ENCODE measurements at regions not wholly inside any gene's neighbourhood (a gene's known extent, or its start where the extent isn't known, plus 50 kb on each side); places are given as distances from the start of the nearest gene placed in this dataset.
"Not testable (repeated sequence)": the region's sequence is repeated elsewhere in the genome, so short reads cannot be mapped to it uniquely, and the experiment has no call there.

DNA sequence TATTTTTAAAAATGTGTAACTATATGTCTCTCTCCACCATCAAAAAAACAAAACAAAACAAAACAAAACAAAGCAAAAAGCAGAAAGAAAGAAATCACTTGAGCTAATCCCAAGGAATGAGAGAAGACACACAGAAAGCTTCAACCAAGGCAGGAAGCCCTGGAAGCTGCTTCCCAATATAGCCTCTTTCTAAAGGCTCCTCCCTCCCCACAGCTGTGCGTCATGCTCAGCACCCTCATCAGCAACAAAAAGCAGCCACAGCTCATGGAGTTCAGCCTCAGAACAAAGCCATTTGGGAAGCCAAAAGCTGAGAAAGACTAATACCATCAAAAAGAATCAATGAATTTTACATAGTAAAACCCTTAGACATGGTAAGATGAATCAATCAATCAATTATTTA is 501.6 kb upstream of the SMIM31 start:
- peak; percentile 72 for DNase-seq
- Histone ChIP-seq H2BK120ac (ENCODE audit: low read depth, low read length) (no peak overlapping the region), H3K27me3 (ENCODE audit: insufficient read depth, low read length, poor library complexity) (no peaks in the 10 kb centered on the region), H3K9ac (ENCODE audit: low read length) (no peak overlapping the region), H2AK5ac (ENCODE audit: low read length) (no peak overlapping the region), H3K4ac (ENCODE audit: low read depth, low read length) (no peak overlapping the region), H3K23ac (ENCODE audit: low read length) (no peak overlapping the region), H2BK15ac (replicated peaks; ENCODE audit: low read depth) (no peak overlapping the region), H3K27ac (ENCODE audit: low read depth, low read length) (no peak overlapping the region), H3K4me2 (ENCODE audit: low read length) (no peak overlapping the region), H2BK5ac (ENCODE audit: low read length) (no peak overlapping the region), H3K36me3 (ENCODE audit: control insufficient read depth, insufficient read depth, low read length) (no peaks in the 10 kb centered on the region), H3K4me3 (ENCODE audit: low read length) (no peak overlapping the region), H3K18ac (ENCODE audit: low read length) (no peak overlapping the region), H3K56ac (ENCODE audit: low read length) (no peak overlapping the region), H3K79me1 (ENCODE audit: low read length) (no peaks in the 10 kb centered on the region), H4K8ac (ENCODE audit: low read depth, low read length) (no peak overlapping the region), H4K5ac (ENCODE audit: low read length) (no peak overlapping the region), H3K4me1 (ENCODE audit: control insufficient read depth, low read depth, low read length) (no peaks in the 10 kb centered on the region), H3K79me2 (ENCODE audit: control insufficient read depth, insufficient read depth, low read length) (no peaks in the 10 kb centered on the region)
- no CpG with 5 or more reads among the region's 1 CpG for WGBS (ENCODE audit: extremely low coverage, insufficient coverage, low lambda C conversion rate)

DNA sequence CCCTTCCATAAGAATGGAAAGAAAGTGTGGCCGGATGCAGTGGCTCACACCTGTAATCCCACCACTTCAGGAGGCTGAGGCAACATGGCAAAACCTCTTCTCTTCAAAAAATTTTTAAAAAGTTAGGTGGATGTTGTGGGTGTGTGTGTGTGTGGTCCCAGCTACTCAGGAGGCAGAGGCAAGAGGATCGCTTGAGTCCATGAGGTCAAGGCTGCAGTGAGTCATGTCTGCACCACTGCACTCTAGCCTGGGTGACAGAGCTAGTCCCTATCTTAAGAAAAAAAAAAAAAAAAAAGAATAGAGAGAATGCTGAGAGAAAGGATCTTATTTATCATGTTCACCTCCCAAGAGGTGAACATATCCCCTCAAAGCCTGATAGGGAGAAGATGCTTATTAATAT is 492.1 kb upstream of the SMIM31 start:
- Histone ChIP-seq H3K36me3 (ENCODE audit: control insufficient read depth, insufficient read depth, low read length) (no peaks in the 10 kb centered on the region), H2BK15ac (replicated peaks; ENCODE audit: low read depth) (no peak overlapping the region), H2BK120ac (ENCODE audit: low read depth, low read length) (no peak overlapping the region), H4K5ac (ENCODE audit: low read length) (no peak overlapping the region), H2AK5ac (ENCODE audit: low read length) (no peak overlapping the region), H3K27ac (ENCODE audit: low read depth, low read length) (no peak overlapping the region), H3K23ac (ENCODE audit: low read length) (no peak overlapping the region), H3K27me3 (ENCODE audit: insufficient read depth, low read length, poor library complexity) (no peaks in the 10 kb centered on the region), H3K56ac (ENCODE audit: low read length) (no peak overlapping the region), H3K4me3 (ENCODE audit: low read length) (no peak overlapping the region), H3K4me1 (ENCODE audit: control insufficient read depth, low read depth, low read length) (no peaks in the 10 kb centered on the region), H3K4me2 (ENCODE audit: low read length) (no peak overlapping the region), H3K9ac (ENCODE audit: low read length) (no peak overlapping the region), H3K79me2 (ENCODE audit: control insufficient read depth, insufficient read depth, low read length) (no peaks in the 10 kb centered on the region), H3K79me1 (ENCODE audit: low read length) (no peaks in the 10 kb centered on the region), H4K8ac (ENCODE audit: low read depth, low read length) (no peak overlapping the region), H3K4ac (ENCODE audit: low read depth, low read length) (no peak overlapping the region), H2BK5ac (ENCODE audit: low read length) (no peak overlapping the region), H3K18ac (ENCODE audit: low read length) (no peak overlapping the region)
- WGBS (ENCODE audit: extremely low coverage, insufficient coverage, low lambda C conversion rate): no CpG with 5 or more reads among the region's 2 CpGs
- DNase-seq: no peak

DNA sequence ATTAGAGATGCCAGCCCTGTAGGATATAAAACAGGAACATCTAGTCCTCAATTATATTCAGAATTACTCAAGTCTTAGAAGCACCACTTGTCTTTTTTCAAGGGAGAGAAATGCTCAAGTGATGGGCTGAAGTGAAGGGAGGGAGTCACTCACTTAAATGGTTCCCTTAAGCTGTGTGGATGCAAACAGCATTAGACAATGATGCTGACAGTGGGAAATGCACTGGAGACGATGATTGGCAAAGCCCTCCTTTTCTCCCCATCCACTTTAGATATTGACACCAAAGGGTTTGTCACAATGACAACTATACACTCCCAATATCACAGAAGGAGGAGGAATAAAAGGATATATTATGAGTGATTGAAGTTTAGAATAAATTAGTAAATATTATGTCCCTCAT is 491.4 kb upstream of the SMIM31 start:
- H2BK5ac ChIP-seq (ENCODE audit: low read length); H3K9ac ChIP-seq (ENCODE audit: low read length); H2BK120ac ChIP-seq (ENCODE audit: low read depth, low read length); H4K8ac ChIP-seq (ENCODE audit: low read depth, low read length); H3K4me3 ChIP-seq (ENCODE audit: low read length); H3K27me3 ChIP-seq (ENCODE audit: insufficient read depth, low read length, poor library complexity); H3K36me3 ChIP-seq (ENCODE audit: control insufficient read depth, insufficient read depth, low read length); H3K23ac ChIP-seq (ENCODE audit: low read length); H3K18ac ChIP-seq (ENCODE audit: low read length); H3K79me2 ChIP-seq (ENCODE audit: control insufficient read depth, insufficient read depth, low read length); H3K56ac ChIP-seq (ENCODE audit: low read length); H3K27ac ChIP-seq (ENCODE audit: low read depth, low read length); H2BK15ac ChIP-seq (replicated peaks; ENCODE audit: low read depth); H3K4ac ChIP-seq (ENCODE audit: low read depth, low read length); H3K79me1 ChIP-seq (ENCODE audit: low read length); H3K4me1 ChIP-seq (ENCODE audit: control insufficient read depth, low read depth, low read length); H4K5ac ChIP-seq (ENCODE audit: low read length); DNase-seq; H2AK5ac ChIP-seq (ENCODE audit: low read length); H3K4me2 ChIP-seq (ENCODE audit: low read length): not testable (repeated sequence)
- no CpG with 5 or more reads among the region's 1 CpG for WGBS (ENCODE audit: extremely low coverage, insufficient coverage, low lambda C conversion rate)

DNA sequence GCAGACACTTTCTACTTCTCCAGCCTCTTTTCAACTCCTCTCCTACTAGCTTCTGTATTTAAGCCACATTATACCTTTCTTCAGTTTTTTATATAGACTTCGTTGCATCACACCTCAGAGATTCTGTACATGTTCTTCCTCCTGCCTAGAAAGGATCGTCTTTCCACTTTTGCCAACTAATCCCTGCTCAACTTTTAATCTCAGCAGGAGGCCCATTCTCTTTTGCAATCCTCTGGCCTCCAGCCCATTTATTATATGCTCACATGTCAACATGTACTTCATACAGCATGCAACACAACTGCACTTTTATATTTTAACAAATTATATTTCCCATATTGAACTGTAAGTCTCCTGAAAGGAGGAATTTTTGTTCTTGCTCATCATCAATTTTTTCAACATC is 476.5 kb upstream of the SMIM31 start:
- H4K8ac ChIP-seq (ENCODE audit: low read depth, low read length); H3K79me2 ChIP-seq (ENCODE audit: control insufficient read depth, insufficient read depth, low read length); H2BK15ac ChIP-seq (replicated peaks; ENCODE audit: low read depth); H4K5ac ChIP-seq (ENCODE audit: low read length); H2BK120ac ChIP-seq (ENCODE audit: low read depth, low read length); H3K18ac ChIP-seq (ENCODE audit: low read length); H3K23ac ChIP-seq (ENCODE audit: low read length); H3K36me3 ChIP-seq (ENCODE audit: control insufficient read depth, insufficient read depth, low read length); H3K56ac ChIP-seq (ENCODE audit: low read length); H3K27me3 ChIP-seq (ENCODE audit: insufficient read depth, low read length, poor library complexity); H3K9ac ChIP-seq (ENCODE audit: low read length); H3K4me1 ChIP-seq (ENCODE audit: control insufficient read depth, low read depth, low read length); H2BK5ac ChIP-seq (ENCODE audit: low read length); H3K4ac ChIP-seq (ENCODE audit: low read depth, low read length); H3K4me2 ChIP-seq (ENCODE audit: low read length); H2AK5ac ChIP-seq (ENCODE audit: low read length); H3K27ac ChIP-seq (ENCODE audit: low read depth, low read length); H3K79me1 ChIP-seq (ENCODE audit: low read length); H3K4me3 ChIP-seq (ENCODE audit: low read length); DNase-seq: not testable (repeated sequence)
- WGBS (ENCODE audit: extremely low coverage, insufficient coverage, low lambda C conversion rate): no CpG with 5 or more reads among the region's 2 CpGs

DNA sequence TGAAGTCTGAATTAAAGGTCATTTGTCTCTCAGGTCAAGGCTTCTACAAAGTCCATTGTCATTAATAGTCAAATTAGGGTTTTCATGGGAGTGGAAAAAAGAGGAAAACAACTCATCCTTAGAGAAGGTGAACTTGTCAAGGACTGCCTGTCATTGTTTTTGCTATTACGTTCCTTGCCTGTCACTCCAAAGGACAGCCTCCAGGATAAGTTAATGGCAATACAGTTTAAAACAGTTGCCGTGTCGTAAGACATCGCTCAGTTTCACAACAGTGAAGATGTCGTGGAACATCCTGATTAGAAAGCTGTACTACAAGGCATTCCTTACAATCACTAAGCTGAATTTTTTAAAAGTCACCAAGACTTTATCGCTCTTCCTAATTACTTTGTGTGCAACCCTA is 466.8 kb upstream of the SMIM31 start:
- Histone ChIP-seq H3K56ac (ENCODE audit: low read length) (no peak overlapping the region), H3K27ac (ENCODE audit: low read depth, low read length) (no peak overlapping the region), H4K8ac (ENCODE audit: low read depth, low read length) (no peak overlapping the region), H3K79me2 (ENCODE audit: control insufficient read depth, insufficient read depth, low read length) (no peaks in the 10 kb centered on the region), H3K36me3 (ENCODE audit: control insufficient read depth, insufficient read depth, low read length) (no peaks in the 10 kb centered on the region), H3K4ac (ENCODE audit: low read depth, low read length) (no peak overlapping the region), H4K5ac (ENCODE audit: low read length) (no peak overlapping the region), H2BK5ac (ENCODE audit: low read length) (no peak overlapping the region), H3K4me2 (ENCODE audit: low read length) (no peak overlapping the region), H3K79me1 (ENCODE audit: low read length) (no peaks in the 10 kb centered on the region), H3K23ac (ENCODE audit: low read length) (no peak overlapping the region), H3K4me3 (ENCODE audit: low read length) (no peak overlapping the region), H3K18ac (ENCODE audit: low read length) (no peak overlapping the region), H2AK5ac (ENCODE audit: low read length) (no peak overlapping the region), H2BK120ac (ENCODE audit: low read depth, low read length) (no peak overlapping the region), H3K9ac (ENCODE audit: low read length) (no peak overlapping the region), H2BK15ac (replicated peaks; ENCODE audit: low read depth) (no peak overlapping the region), H3K4me1 (ENCODE audit: control insufficient read depth, low read depth, low read length) (no peaks in the 10 kb centered on the region), H3K27me3 (ENCODE audit: insufficient read depth, low read length, poor library complexity) (no peaks in the 10 kb centered on the region)
- no CpG with 5 or more reads among the region's 6 CpGs for WGBS (ENCODE audit: extremely low coverage, insufficient coverage, low lambda C conversion rate)
- no peak for DNase-seq

DNA sequence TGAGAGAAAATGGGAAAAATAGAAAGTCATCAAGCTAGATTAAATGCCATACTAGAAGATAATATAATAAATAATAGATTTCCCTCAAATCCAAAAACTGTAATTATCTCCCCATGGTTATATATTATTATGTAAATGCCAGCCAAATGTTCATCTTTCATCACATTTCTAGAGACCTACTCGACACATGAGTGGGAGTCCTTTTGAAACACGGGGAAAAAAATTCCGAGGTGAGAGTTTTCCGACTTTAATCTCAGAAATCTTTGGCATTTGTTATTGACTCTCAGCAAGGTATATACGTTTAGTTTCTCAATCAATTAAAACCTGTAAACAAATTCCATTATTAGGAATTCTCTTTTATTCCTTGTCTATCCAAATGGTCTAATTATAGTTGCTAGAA is 465.4 kb upstream of the SMIM31 start:
- Histone ChIP-seq H3K27ac (ENCODE audit: low read depth, low read length) (no peak overlapping the region), H3K79me2 (ENCODE audit: control insufficient read depth, insufficient read depth, low read length) (no peaks in the 10 kb centered on the region), H3K56ac (ENCODE audit: low read length) (no peak overlapping the region), H3K23ac (ENCODE audit: low read length) (no peak overlapping the region), H3K79me1 (ENCODE audit: low read length) (no peaks in the 10 kb centered on the region), H3K9ac (ENCODE audit: low read length) (no peak overlapping the region), H3K18ac (ENCODE audit: low read length) (no peak overlapping the region), H3K36me3 (ENCODE audit: control insufficient read depth, insufficient read depth, low read length) (no peaks in the 10 kb centered on the region), H4K5ac (ENCODE audit: low read length) (no peak overlapping the region), H2BK5ac (ENCODE audit: low read length) (no peak overlapping the region), H3K4me2 (ENCODE audit: low read length) (no peak overlapping the region), H4K8ac (ENCODE audit: low read depth, low read length) (no peak overlapping the region), H3K27me3 (ENCODE audit: insufficient read depth, low read length, poor library complexity) (no peaks in the 10 kb centered on the region), H2BK15ac (replicated peaks; ENCODE audit: low read depth) (no peak overlapping the region), H3K4me3 (ENCODE audit: low read length) (no peak overlapping the region), H3K4me1 (ENCODE audit: control insufficient read depth, low read depth, low read length) (no peaks in the 10 kb centered on the region), H2AK5ac (ENCODE audit: low read length) (no peak overlapping the region), H3K4ac (ENCODE audit: low read depth, low read length) (no peak overlapping the region), H2BK120ac (ENCODE audit: low read depth, low read length) (no peak overlapping the region)
- WGBS (ENCODE audit: extremely low coverage, insufficient coverage, low lambda C conversion rate): no CpG with 5 or more reads among the region's 5 CpGs
- DNase-seq: no peak
